H1 (cell line): ENCODE measurements at regions not wholly inside any gene's neighbourhood (a gene's known extent, or its start where the extent isn't known, plus 50 kb on each side); places are given as distances from the start of the nearest gene placed in this dataset.
"Not testable (repeated sequence)": the region's sequence is repeated elsewhere in the genome, so short reads cannot be mapped to it uniquely, and the experiment has no call there.

Experiments
- CBX8 ChIP-seq: fragments of 300-800, 300-1000 bp; sonication (generic); IDR thresholded peaks from 2 replicates; pipeline ENCODE4 v1.7.1; 2016; ENCODE audit warnings: low read depth, low read length, borderline replicate concordance
- CREB1 ChIP-seq: IDR thresholded peaks from 2 replicates; pipeline ENCODE4 v1.6.1; 2012; ENCODE audit warnings: inconsistent platforms
- EGR1 ChIP-seq: IDR thresholded peaks from 2 replicates; pipeline ENCODE4 v1.6.1; 2011; ENCODE audit warnings: low read depth, low read length, borderline replicate concordance
- NANOG ChIP-seq: IDR thresholded peaks from 2 replicates; pipeline ENCODE4 v1.6.1; 2011; ENCODE audit warnings: low read length, low read depth, mild to moderate bottlenecking, inconsistent platforms; ENCODE audit not compliant: insufficient read depth, poor library complexity, severe bottlenecking
- PHF8 ChIP-seq: fragments of 200-600 bp; sonication (generic); conservative IDR thresholded peaks from 2 replicates; pipeline ENCODE4 v1.7.1; 2012; ENCODE audit warnings: low read depth, mild to moderate bottlenecking, inconsistent platforms, low read length, moderate library complexity
- TBP ChIP-seq: IDR thresholded peaks from 2 replicates; pipeline ENCODE4 v1.6.1; 2011; ENCODE audit warnings: low read depth, low read length, improper control_type of control experiment
- ZNF274 ChIP-seq: IDR thresholded peaks from 2 replicates; pipeline ENCODE4 v1.7.0; 2012; ENCODE audit warnings: low read length, borderline replicate concordance; ENCODE audit errors: extremely low read depth
- TF ChIP-seq, protein P1 (sequence below), 3 experiments: IDR thresholded peaks; 1 replicate in 2 of 3; 2 replicates in 1 of 3; pipeline versions ENCODE4 v1.5.1 to v1.6.1; 2011; ENCODE audit warnings: low read length in 3 of 3, mild to moderate bottlenecking in 3 of 3, inconsistent platforms in 2 of 3, low read depth in 1 of 3, moderate library complexity in 1 of 3; ENCODE audit not compliant: insufficient read depth in 1 of 3; ENCODE audit errors: control extremely low read depth in 1 of 3
- TF ChIP-seq, protein P2 (sequence below): IDR thresholded peaks from 2 replicates; pipeline ENCODE4 v1.6.1; 2011; ENCODE audit warnings: low read length, improper control_type of control experiment

DNA sequence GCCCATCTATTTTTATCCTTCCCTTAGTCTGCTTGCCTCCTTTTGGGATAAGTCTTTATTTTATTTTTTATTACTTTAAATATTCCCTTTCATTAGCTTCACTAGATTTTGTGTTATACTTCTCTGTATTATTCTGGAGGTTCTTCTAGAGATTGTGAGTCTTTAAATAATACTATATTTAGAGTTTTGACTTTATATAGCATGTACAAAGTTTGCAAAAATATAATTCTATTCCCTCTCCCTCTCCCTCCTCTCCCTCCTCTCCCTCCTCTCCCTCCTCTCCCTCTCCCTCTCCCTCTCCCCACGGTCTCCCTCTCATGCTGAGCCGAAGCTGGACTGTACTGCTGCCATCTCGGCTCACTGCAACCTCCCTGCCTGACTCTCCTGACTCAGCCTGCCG lies 298.5 kb upstream of the DYNLRB2 start:
- TF ChIP-seq, protein P1, sequence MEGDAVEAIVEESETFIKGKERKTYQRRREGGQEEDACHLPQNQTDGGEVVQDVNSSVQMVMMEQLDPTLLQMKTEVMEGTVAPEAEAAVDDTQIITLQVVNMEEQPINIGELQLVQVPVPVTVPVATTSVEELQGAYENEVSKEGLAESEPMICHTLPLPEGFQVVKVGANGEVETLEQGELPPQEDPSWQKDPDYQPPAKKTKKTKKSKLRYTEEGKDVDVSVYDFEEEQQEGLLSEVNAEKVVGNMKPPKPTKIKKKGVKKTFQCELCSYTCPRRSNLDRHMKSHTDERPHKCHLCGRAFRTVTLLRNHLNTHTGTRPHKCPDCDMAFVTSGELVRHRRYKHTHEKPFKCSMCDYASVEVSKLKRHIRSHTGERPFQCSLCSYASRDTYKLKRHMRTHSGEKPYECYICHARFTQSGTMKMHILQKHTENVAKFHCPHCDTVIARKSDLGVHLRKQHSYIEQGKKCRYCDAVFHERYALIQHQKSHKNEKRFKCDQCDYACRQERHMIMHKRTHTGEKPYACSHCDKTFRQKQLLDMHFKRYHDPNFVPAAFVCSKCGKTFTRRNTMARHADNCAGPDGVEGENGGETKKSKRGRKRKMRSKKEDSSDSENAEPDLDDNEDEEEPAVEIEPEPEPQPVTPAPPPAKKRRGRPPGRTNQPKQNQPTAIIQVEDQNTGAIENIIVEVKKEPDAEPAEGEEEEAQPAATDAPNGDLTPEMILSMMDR (IDR thresholded peaks at IDR 0.05; ENCODE audit: control extremely low read depth in 1 of 3, insufficient read depth in 1 of 3, low read depth in 1 of 3, low read length in 3 of 3): not testable (repeated sequence)
- not testable (repeated sequence) for TF ChIP-seq ZNF274, EGR1, CBX8, CREB1, NANOG, TBP, PHF8
- TF ChIP-seq, protein P2, sequence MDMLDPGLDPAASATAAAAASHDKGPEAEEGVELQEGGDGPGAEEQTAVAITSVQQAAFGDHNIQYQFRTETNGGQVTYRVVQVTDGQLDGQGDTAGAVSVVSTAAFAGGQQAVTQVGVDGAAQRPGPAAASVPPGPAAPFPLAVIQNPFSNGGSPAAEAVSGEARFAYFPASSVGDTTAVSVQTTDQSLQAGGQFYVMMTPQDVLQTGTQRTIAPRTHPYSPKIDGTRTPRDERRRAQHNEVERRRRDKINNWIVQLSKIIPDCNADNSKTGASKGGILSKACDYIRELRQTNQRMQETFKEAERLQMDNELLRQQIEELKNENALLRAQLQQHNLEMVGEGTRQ: not testable (repeated sequence)
